Endothelial cell of umbilical vein (primary cell): ENCODE measurements at regions not wholly inside any gene's neighbourhood (a gene's known extent, or its start where the extent isn't known, plus 50 kb on each side); places are given as distances from the start of the nearest gene placed in this dataset.

Experiments used
- BruUV-seq: library from RNA; stranded (reverse); fragments of 400-500 nt; replicated peaks from 2 replicates; lab custom pipeline; 2021; lab: Mats Ljungman, UMichigan
- CTCF ChIA-PET: fragments of 300-600, 350-600 bp; sonication (Branson Sonifier 250); formaldehyde crosslinking; loops from one replicate; lab custom pipeline; 2021; ENCODE audit warnings: antibody characterized with exemption, inconsistent platforms; lab: Charles Lee
- POLR2A ChIA-PET: fragments of 300-600, 350-600 bp; sonication (Branson Sonifier 250); formaldehyde crosslinking; loops from one replicate; lab custom pipeline; 2021; ENCODE audit warnings: antibody characterized with exemption, inconsistent platforms; lab: Charles Lee
- DNase-seq: peaks from one replicate; pipeline ENCODE4 v3.0.0-alpha.2; 2011; ENCODE audit warnings: low read depth, low spot score
- FAIRE-seq: peaks from 2 replicates; lab custom pipeline; 2011; peaks lifted over from hg19 to GRCh38; lab: Jason Lieb, UNC
- H2AFZ ChIP-seq: 2 replicates; pipeline ENCODE4 v1.6.0; 2012; ENCODE audit warnings: low read depth, low read length, control low read depth, inconsistent platforms
- H3K27ac ChIP-seq: 2 replicates; pipeline ENCODE4 v1.5.1; 2011; ENCODE audit warnings: low read depth, mild to moderate bottlenecking, control low read depth, low read length, moderate library complexity; ENCODE audit not compliant: insufficient read depth
- H3K27me3 ChIP-seq, 2 experiments: 2 replicates each; pipeline versions ENCODE4 v1.6.0 to v1.6.1; 2011; ENCODE audit warnings: low read length in 2 of 2, mixed read lengths in 1 of 2; ENCODE audit not compliant: control insufficient read depth in 2 of 2, insufficient read depth in 2 of 2
- H3K36me3 ChIP-seq, 2 experiments: 2 replicates in 1 of 2; 3 replicates in 1 of 2; pipeline ENCODE4 v1.5.1; 2011; ENCODE audit warnings: low read length in 2 of 2, mild to moderate bottlenecking in 1 of 2, moderate library complexity in 1 of 2; ENCODE audit not compliant: control insufficient read depth in 2 of 2, insufficient read depth in 2 of 2; ENCODE audit errors: extremely low read depth in 1 of 2
- H3K4me1 ChIP-seq: 3 replicates; pipeline ENCODE4 v1.5.1; 2011; ENCODE audit warnings: mild to moderate bottlenecking, low read length; ENCODE audit not compliant: control insufficient read depth, insufficient read depth; ENCODE audit errors: extremely low read depth
- H3K4me2 ChIP-seq: 2 replicates; pipeline ENCODE4 v1.6.1; 2011; ENCODE audit warnings: low read length, control low read depth, mixed read lengths; ENCODE audit not compliant: insufficient read depth
- H3K4me3 ChIP-seq, 3 experiments: fragments of 200-600 bp in 1 of 3; sonication (generic), shearing (Covaris generic) in 1 of 3; replicated peaks in 1 of 3; 2 replicates each; pipeline ENCODE4 v1.5.1; 2011 to 2016; ENCODE audit warnings: control low read depth in 3 of 3, low read length in 3 of 3, mild to moderate bottlenecking in 2 of 3, inconsistent platforms in 1 of 3, low read depth in 1 of 3, moderate library complexity in 1 of 3; ENCODE audit not compliant: insufficient read depth in 1 of 3
- H3K79me2 ChIP-seq: 2 replicates; pipeline ENCODE4 v1.6.0; 2012; ENCODE audit warnings: low read length, inconsistent platforms; ENCODE audit not compliant: control insufficient read depth, insufficient read depth
- H3K9ac ChIP-seq: replicated peaks from 2 replicates; pipeline ENCODE3; 2011; ENCODE audit warnings: low read length, control low read depth; ENCODE audit not compliant: insufficient read depth; ENCODE audit errors: extremely low read depth
- H3K9me1 ChIP-seq: replicated peaks from 3 replicates; pipeline ENCODE4 v1.6.0; 2011; ENCODE audit warnings: mild to moderate bottlenecking, low read length; ENCODE audit not compliant: control insufficient read depth, insufficient read depth; ENCODE audit errors: extremely low read depth
- H3K9me3 ChIP-seq: replicated peaks from 2 replicates; pipeline ENCODE4 v1.5.1; 2012; ENCODE audit warnings: low read length, inconsistent platforms; ENCODE audit not compliant: control insufficient read depth, insufficient read depth
- H4K20me1 ChIP-seq: replicated peaks from 2 replicates; pipeline ENCODE3; 2011; ENCODE audit warnings: mild to moderate bottlenecking, low read length; ENCODE audit not compliant: control insufficient read depth, insufficient read depth; ENCODE audit errors: extremely low read depth
- CTCF ChIP-seq, 2 donors: IDR thresholded peaks; 1 replicate in 1 of 2; 2 replicates in 1 of 2; pipeline ENCODE4 v1.5.1; 2011; ENCODE audit warnings: low read length in 2 of 2, mild to moderate bottlenecking in 2 of 2, moderate library complexity in 2 of 2, control low read depth in 1 of 2, inconsistent platforms in 1 of 2, low read depth in 1 of 2; ENCODE audit not compliant: insufficient read depth in 1 of 2; ENCODE audit errors: extremely low read depth in 1 of 2
- EZH2 ChIP-seq: IDR thresholded peaks from 2 replicates; pipeline ENCODE4 v1.6.1; 2012; ENCODE audit warnings: borderline replicate concordance, low read depth, mild to moderate bottlenecking, moderate library complexity, low read length, inconsistent platforms; ENCODE audit not compliant: severe bottlenecking
- FOS ChIP-seq: IDR thresholded peaks from 2 replicates; pipeline ENCODE4 v1.6.1; 2011; ENCODE audit warnings: mild to moderate bottlenecking, low read length, moderate library complexity, borderline replicate concordance; ENCODE audit not compliant: insufficient read depth
- GATA2 ChIP-seq: IDR thresholded peaks from 2 replicates; pipeline ENCODE4 v1.7.0; 2011; ENCODE audit warnings: low read depth, mild to moderate bottlenecking, moderate library complexity, mixed read lengths, low read length; ENCODE audit not compliant: insufficient read length, insufficient read depth
- JUN ChIP-seq: IDR thresholded peaks from 2 replicates; pipeline ENCODE4 v1.6.1; 2011; ENCODE audit warnings: borderline replicate concordance, low read depth; ENCODE audit not compliant: insufficient read length, insufficient read depth
- MAX ChIP-seq: IDR thresholded peaks from 2 replicates; pipeline ENCODE4 v1.6.1; 2011; ENCODE audit not compliant: insufficient read depth, insufficient read length
- MYC ChIP-seq: IDR thresholded peaks from one replicate; pipeline ENCODE4 v1.6.1; 2011; ENCODE audit warnings: mild to moderate bottlenecking, low read depth, low read length
- POLR2A ChIP-seq: IDR thresholded peaks from 2 replicates; pipeline ENCODE4 v1.6.1; 2012; ENCODE audit warnings: low read depth, mild to moderate bottlenecking, control low read depth, low read length
- POLR2AphosphoS5 ChIP-seq: IDR thresholded peaks from 2 replicates; pipeline ENCODE4 v1.6.1; 2012; ENCODE audit warnings: low read depth, mild to moderate bottlenecking, control low read depth, low read length, moderate library complexity; ENCODE audit not compliant: insufficient read depth
- dilution Hi-C: fragments of 300-500 bp; cut with MboI; formaldehyde crosslinking; loops from one replicate; pipeline ENCODE4 v1.15.0; 2019; ENCODE audit warnings: low sequenced_read_pairs; ENCODE audit not compliant: extremely low pct_ligation_motif_present
- intact Hi-C: fragments of 100-400 bp; cut with micrococcal nuclease; formaldehyde crosslinking; loops from one replicate; pipeline ENCODE4 v1.10.0; 2022

- CTCF ChIA-PET: no interaction called here
- DNase-seq: no peak
Observed at GRCh38 chr2:106974891-106975290, 88.9 kb upstream of the ST6GAL2 start.

More at GRCh38 chr2:106974891-106975290, 88.9 kb upstream of the ST6GAL2 start:
- no TSS peak for BruUV-seq
- Histone ChIP-seq H3K9me1 (no peaks in the 10 kb centered on the region), H3K9me3 (peaks cover 2% of the 10 kb centered on the region), H3K27me3 (no peaks in the 10 kb centered on the region), H3K27ac (no peak overlapping the region), H3K36me3 (no peaks in the 10 kb centered on the region), H3K4me1 (no peaks in the 10 kb centered on the region), H4K20me1 (no peaks in the 10 kb centered on the region), H3K4me2 (no peak overlapping the region), H3K4me3 (no peak overlapping the region), H2AFZ (no peak overlapping the region), H3K79me2 (no peaks in the 10 kb centered on the region), H3K9ac (no peak overlapping the region)
- POLR2A ChIA-PET: no interaction called here
- FAIRE-seq: no peak
- dilution Hi-C loops: no loop called here
- intact Hi-C loops: no loop called here
- TF ChIP-seq FOS (no peak), POLR2A (no peak), CTCF (IDR thresholded peaks at IDR 0.05; ENCODE audit: extremely low read depth in 1 of 2, insufficient read depth in 1 of 2, low read depth in 1 of 2, low read length in 2 of 2) (no peak), JUN (no peak), POLR2AphosphoS5 (no peak), EZH2 (no peak), GATA2 (no peak), MAX (no peak), MYC (no peak)
